Activated B cell treated with CpG ODN at 0.5 μM for 24 hours (primary cell): ENCODE measurements at regions not wholly inside any gene's neighbourhood (a gene's known extent, or its start where the extent isn't known, plus 50 kb on each side); places are given as distances from the start of the nearest gene placed in this dataset.

Experiments
- ATAC-seq: fragments of 200-7000 bp; cut with Tn5 transposase; one replicate; pipeline ENCODE4 v1.10.0; 2021; ENCODE audit warnings: low read depth, mild to moderate bottlenecking, moderate library complexity
- CTCF ChIA-PET: fragments of 350-600 bp; sonication (Branson Sonifier 250); formaldehyde crosslinking; loops from one replicate; lab custom pipeline; 2021; ENCODE audit warnings: antibody characterized with exemption; lab: Charles Lee
- POLR2A ChIA-PET: fragments of 350-600 bp; sonication (Branson Sonifier 250); formaldehyde crosslinking; loops from one replicate; lab custom pipeline; 2021; ENCODE audit warnings: antibody characterized with exemption; lab: Charles Lee
- DNase-seq: peaks from one replicate; pipeline ENCODE4 v3.0.0; 2022
- H3K27ac Mint-ChIP-seq: one replicate; pipeline ENCODE4 v1.8.0; 2020; ENCODE audit warnings: mixed read lengths
- H3K27me3 Mint-ChIP-seq: one replicate; pipeline ENCODE4 v1.8.0; 2021; ENCODE audit warnings: mixed read lengths
- H3K36me3 Mint-ChIP-seq: one replicate; pipeline ENCODE4 v1.8.0; 2021; ENCODE audit warnings: low read depth, mixed read lengths
- H3K4me1 Mint-ChIP-seq: one replicate; pipeline ENCODE4 v1.8.0; 2021; ENCODE audit warnings: mixed read lengths
- H3K4me3 Mint-ChIP-seq: one replicate; pipeline ENCODE4 v1.8.0; 2020; ENCODE audit warnings: mild to moderate bottlenecking, mixed read lengths
- H3K9me3 Mint-ChIP-seq: one replicate; pipeline ENCODE4 v1.8.0; 2020; ENCODE audit warnings: mixed read lengths
- CTCF ChIP-seq: fragments of 200-600 bp; IDR thresholded peaks from one replicate; pipeline ENCODE4 v1.8.0; 2022; ENCODE audit warnings: antibody characterized with exemption, mild to moderate bottlenecking
- intact Hi-C: fragments of 100-400 bp; cut with micrococcal nuclease; formaldehyde crosslinking; loops from one replicate; pipeline ENCODE4 v1.15.1; 2024

GRCh38 chr14:71452539-71452938 is 479.7 kb upstream of the RGS6 start:
- H3K9me3 Mint-ChIP-seq: no peaks in the 10 kb centered on the region
- intact Hi-C loops: no loop called here
- ChIA-PET CTCF (no interaction called here), POLR2A (no interaction called here)
- no peak for ATAC-seq
- TF ChIP-seq CTCF: no peak
- no peaks in the 10 kb centered on the region for H3K27me3 Mint-ChIP-seq
- DNase-seq: no peak
- peaks cover 9% of the 10 kb centered on the region for H3K36me3 Mint-ChIP-seq
- H3K4me1 Mint-ChIP-seq: peaks cover 19% of the 10 kb centered on the region
- no peak overlapping the region for H3K27ac Mint-ChIP-seq
- H3K4me3 Mint-ChIP-seq: no peak overlapping the region

GRCh38 chr14:71452987-71453386 is 479.2 kb upstream of the RGS6 start:
- Mint-ChIP-seq H3K9me3 (no peaks in the 10 kb centered on the region), H3K4me3 (no peak overlapping the region), H3K36me3 (peaks cover 9% of the 10 kb centered on the region), H3K27ac (no peak overlapping the region), H3K27me3 (no peaks in the 10 kb centered on the region), H3K4me1 (peaks cover 18% of the 10 kb centered on the region)
- no peak for ATAC-seq
- intact Hi-C loops: no loop called here
- CTCF ChIA-PET: no interaction called here
- DNase-seq: no peak
- TF ChIP-seq CTCF: no peak
- POLR2A ChIA-PET: interaction anchor here (0.7 kb wide), 1 partner anchor 37 kb away, joined by 3 read pairs; no protein-coding TSS in a partner anchor

- no peak overlapping the region for H3K4me3 Mint-ChIP-seq
- DNase-seq (no peak), ATAC-seq (no peak)
- ChIA-PET CTCF (no interaction called here), POLR2A (no interaction called here)
- intact Hi-C loops: no loop called here
- H3K9me3 Mint-ChIP-seq: no peaks in the 10 kb centered on the region
- TF ChIP-seq CTCF: no peak
- peaks cover 9% of the 10 kb centered on the region for H3K36me3 Mint-ChIP-seq
- H3K27ac Mint-ChIP-seq: no peak overlapping the region
- peaks cover 17% of the 10 kb centered on the region for H3K4me1 Mint-ChIP-seq
- no peaks in the 10 kb centered on the region for H3K27me3 Mint-ChIP-seq
Measured at GRCh38 chr14:71454010-71454409, 478.2 kb upstream of the RGS6 start.

GRCh38 chr14:71454513-71455332 is 477.5 kb upstream of the RGS6 start:
- POLR2A ChIA-PET: no interaction called here

More at GRCh38 chr14:71454513-71455332, 477.5 kb upstream of the RGS6 start:
- no peak overlapping the region for H3K4me3 Mint-ChIP-seq
- intact Hi-C loops: no loop called here
- no peaks in the 10 kb centered on the region for H3K9me3 Mint-ChIP-seq
- CTCF ChIA-PET: no interaction called here
- peaks cover 16% of the 10 kb centered on the region for H3K36me3 Mint-ChIP-seq
- ATAC-seq: no peak
- no peaks in the 10 kb centered on the region for H3K27me3 Mint-ChIP-seq
- H3K4me1 Mint-ChIP-seq: peaks cover 17% of the 10 kb centered on the region
- no peak for TF ChIP-seq CTCF
- no peak for DNase-seq
- H3K27ac Mint-ChIP-seq: no peak overlapping the region
